ENCODE measurements at regions not wholly inside any gene's neighbourhood (a gene's known extent, or its start where the extent isn't known, plus 50 kb on each side); places are given as distances from the start of the nearest gene placed in this dataset.
"Not testable (repeated sequence)": the region's sequence is repeated elsewhere in the genome, so short reads cannot be mapped to it uniquely, and the experiment has no call there.

- TF ChIP-seq FOXP2 (optimal IDR thresholded peaks at IDR 0.05; ENCODE audit: control extremely low read depth, extremely low read length, insufficient read depth); EZH2 (IDR thresholded peaks at IDR 0.05); POLR2AphosphoS5 (IDR thresholded peaks at IDR 0.05; ENCODE audit: borderline replicate concordance, low read depth, low read length): not testable (repeated sequence)
Measured at GRCh38 chr14:105718787-105719186, 192.4 kb downstream of the TMEM121 start.

All from SK-N-MC (cell line).